ENCODE measurements at regions not wholly inside any gene's neighbourhood (a gene's known extent, or its start where the extent isn't known, plus 50 kb on each side); places are given as distances from the start of the nearest gene placed in this dataset.

DNA sequence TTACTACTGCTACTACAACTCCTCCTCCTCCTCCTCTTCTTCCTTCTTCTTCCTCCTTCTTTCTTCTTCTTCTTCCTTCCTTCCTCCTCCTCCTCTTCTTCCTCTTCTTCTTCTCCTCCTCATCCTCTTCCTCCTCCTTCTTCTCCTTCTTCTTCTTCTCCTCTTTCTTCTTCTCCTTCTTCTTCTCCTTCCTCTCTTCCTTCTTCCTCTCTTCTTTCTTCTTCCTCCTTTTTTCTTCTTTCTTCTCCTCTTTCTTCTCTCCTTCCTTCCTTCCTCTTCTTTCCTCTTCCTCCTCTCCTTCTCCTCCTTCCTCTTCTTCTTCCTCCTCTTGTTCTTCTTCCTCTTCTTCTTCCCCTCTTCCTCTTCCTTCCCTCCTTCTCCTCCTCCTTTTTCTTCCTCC, 94.7 kb upstream of the MYO16 start:
- ChIA-PET CTCF (no interaction called here), POLR2A (no interaction called here)
- TF ChIP-seq, protein P1, sequence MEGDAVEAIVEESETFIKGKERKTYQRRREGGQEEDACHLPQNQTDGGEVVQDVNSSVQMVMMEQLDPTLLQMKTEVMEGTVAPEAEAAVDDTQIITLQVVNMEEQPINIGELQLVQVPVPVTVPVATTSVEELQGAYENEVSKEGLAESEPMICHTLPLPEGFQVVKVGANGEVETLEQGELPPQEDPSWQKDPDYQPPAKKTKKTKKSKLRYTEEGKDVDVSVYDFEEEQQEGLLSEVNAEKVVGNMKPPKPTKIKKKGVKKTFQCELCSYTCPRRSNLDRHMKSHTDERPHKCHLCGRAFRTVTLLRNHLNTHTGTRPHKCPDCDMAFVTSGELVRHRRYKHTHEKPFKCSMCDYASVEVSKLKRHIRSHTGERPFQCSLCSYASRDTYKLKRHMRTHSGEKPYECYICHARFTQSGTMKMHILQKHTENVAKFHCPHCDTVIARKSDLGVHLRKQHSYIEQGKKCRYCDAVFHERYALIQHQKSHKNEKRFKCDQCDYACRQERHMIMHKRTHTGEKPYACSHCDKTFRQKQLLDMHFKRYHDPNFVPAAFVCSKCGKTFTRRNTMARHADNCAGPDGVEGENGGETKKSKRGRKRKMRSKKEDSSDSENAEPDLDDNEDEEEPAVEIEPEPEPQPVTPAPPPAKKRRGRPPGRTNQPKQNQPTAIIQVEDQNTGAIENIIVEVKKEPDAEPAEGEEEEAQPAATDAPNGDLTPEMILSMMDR (IDR thresholded peaks at IDR 0.05; ENCODE audit: insufficient read depth, low read length, missing control alignments) = no peak
- no peak overlapping the region for H3K4me3 ChIP-seq (ENCODE audit: low read depth, low read length)
- DNase-seq (ENCODE audit: low read depth, low spot score) = no peak

DNA sequence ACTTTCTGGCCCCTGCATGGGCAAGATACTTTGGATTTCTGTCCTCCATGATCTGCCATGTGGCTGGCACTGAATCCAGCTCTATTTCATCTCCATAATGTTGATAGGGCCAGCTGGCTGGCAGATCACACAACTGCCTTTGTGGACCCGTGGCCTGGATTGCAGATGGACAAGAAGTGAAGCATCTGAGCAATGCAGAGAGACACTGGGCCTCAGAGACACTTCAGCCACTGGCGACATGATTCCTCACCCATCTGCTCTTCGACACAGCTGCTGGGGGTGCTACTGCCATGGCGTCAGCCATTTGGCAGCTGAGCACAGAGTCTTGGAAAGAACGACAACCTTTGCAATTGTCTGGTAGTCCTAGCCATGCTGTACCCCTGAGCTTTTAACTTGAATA, 79.5 kb upstream of the MYO16 start:
- CTCF ChIA-PET = no interaction called here
- no peak overlapping the region for H3K4me3 ChIP-seq (ENCODE audit: low read depth, low read length)
- POLR2A ChIA-PET = no interaction called here
- TF ChIP-seq, protein P1 (IDR thresholded peaks at IDR 0.05; ENCODE audit: insufficient read depth, low read length, missing control alignments) = no peak
- DNase-seq (ENCODE audit: low read depth, low spot score) = no peak

DNA sequence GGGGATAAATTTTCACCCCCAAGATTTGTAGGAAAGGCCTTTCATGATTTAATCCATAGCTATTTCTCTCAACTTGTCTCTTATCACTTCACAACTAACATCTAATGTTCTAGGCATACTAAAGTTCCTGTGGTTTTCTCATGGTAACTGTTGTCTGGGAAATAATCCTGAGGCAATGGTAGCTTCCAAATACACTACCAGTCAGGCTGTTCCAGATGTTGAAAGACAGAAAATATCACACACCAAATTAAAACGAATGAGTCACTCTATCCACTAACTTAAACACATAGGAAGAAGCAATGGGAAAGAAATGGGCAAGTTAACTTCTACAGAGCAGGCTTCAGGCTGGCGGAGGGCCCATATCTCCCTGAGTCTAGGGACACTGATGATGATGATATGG, 77.7 kb upstream of the MYO16 start:
- CTCF ChIA-PET = no interaction called here
- no peak for DNase-seq (ENCODE audit: low read depth, low spot score)
- TF ChIP-seq, protein P1 (IDR thresholded peaks at IDR 0.05; ENCODE audit: insufficient read depth, low read length, missing control alignments) = no peak
- no peak overlapping the region for H3K4me3 ChIP-seq (ENCODE audit: low read depth, low read length)
- POLR2A ChIA-PET = no interaction called here

GRCh38 chr13:108558489-108558888, 70.9 kb upstream of the MYO16 start:
- ChIA-PET CTCF (no interaction called here), POLR2A (no interaction called here)
- DNase-seq (ENCODE audit: low read depth, low spot score) = no peak
- TF ChIP-seq, protein P1 (IDR thresholded peaks at IDR 0.05; ENCODE audit: insufficient read depth, low read length, missing control alignments) = no peak
- H3K4me3 ChIP-seq (ENCODE audit: low read depth, low read length) = no peak overlapping the region

GRCh38 chr13:108560093-108560492, 69.3 kb upstream of the MYO16 start:
- CTCF ChIA-PET = no interaction called here
- H3K4me3 ChIP-seq (ENCODE audit: low read depth, low read length) = no peak overlapping the region
- DNase-seq (ENCODE audit: low read depth, low spot score) = no peak
- POLR2A ChIA-PET = no interaction called here
- TF ChIP-seq, protein P1 (IDR thresholded peaks at IDR 0.05; ENCODE audit: insufficient read depth, low read length, missing control alignments) = no peak

DNA sequence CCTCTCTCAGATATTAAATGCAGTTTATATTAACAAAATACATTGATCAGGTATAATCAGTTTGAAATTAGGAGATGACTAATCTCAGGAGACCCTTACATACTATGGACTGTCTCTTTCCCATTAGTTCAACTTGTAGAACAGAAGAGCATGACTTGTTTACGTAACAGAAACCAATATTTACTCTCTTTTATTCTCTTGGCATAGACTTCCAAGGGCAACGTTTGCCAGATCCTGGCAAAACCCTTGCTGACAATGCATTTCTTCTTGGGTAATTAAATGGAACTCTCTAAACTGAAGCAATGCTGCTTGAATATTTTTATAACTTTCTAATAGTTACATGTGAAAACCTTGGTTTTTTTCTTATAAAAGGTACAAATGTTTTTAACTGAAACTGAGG, 68.3 kb upstream of the MYO16 start:
- ChIA-PET CTCF (no interaction called here), POLR2A (no interaction called here)
- H3K4me3 ChIP-seq (ENCODE audit: low read depth, low read length) = no peak overlapping the region
- no peak for DNase-seq (ENCODE audit: low read depth, low spot score)
- TF ChIP-seq, protein P1 (IDR thresholded peaks at IDR 0.05; ENCODE audit: insufficient read depth, low read length, missing control alignments) = no peak

Measured in AG04449 (cell line).